ENCODE measurements at regions not wholly inside any gene's neighbourhood (a gene's known extent, or its start where the extent isn't known, plus 50 kb on each side); places are given as distances from the start of the nearest gene placed in this dataset.

GRCh38 chr1:94315552-94316116, 78.2 kb upstream of the ARHGAP29 start:
- H3K27ac ChIP-seq: no peak overlapping the region

DNA sequence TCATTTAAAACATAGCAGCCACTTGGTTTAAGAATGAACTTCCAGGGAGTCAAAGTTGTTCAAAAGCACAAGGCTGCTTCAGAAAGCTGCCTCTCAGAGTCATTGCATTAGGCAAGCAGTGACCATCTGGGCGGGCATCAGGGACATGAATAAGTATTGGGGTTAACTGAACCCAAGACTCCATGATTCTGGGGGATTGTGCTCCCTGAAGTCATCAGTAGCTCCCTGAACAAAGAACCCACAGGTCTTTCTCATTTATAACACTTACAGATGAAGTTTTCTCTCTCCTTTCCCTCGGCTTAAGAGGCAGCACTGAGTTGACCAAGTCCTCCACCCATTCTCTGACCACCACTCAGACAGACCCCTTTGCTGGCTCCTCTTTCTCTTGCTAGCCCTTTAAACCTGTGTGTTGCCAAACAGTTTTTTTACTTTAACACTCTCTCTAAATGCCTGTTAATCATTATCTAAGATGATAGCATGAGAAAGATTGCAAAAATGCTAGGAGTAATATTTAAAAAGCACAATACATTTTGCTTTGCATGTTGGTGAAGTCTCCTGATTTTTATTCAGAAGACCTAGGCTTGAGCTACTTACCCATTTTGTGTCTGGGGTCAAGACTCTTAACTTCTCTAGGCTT, 77.0 kb upstream of the ARHGAP29 start:
- DNase-seq: no peak
- Histone ChIP-seq H3K27ac (no peak overlapping the region), H3K4me1 (no peaks in the 10 kb centered on the region), H3K9me3 (no peaks in the 10 kb centered on the region), H3K9ac (ENCODE audit: low read depth in 2 of 2, low read length in 2 of 2) (no peak overlapping the region), H3K36me3 (no peaks in the 10 kb centered on the region), H3K4me3 (no peak overlapping the region), H3K27me3 (no peaks in the 10 kb centered on the region)
- intact Hi-C loops (cut with DNase I): no loop called here
- TF ChIP-seq, protein P1, sequence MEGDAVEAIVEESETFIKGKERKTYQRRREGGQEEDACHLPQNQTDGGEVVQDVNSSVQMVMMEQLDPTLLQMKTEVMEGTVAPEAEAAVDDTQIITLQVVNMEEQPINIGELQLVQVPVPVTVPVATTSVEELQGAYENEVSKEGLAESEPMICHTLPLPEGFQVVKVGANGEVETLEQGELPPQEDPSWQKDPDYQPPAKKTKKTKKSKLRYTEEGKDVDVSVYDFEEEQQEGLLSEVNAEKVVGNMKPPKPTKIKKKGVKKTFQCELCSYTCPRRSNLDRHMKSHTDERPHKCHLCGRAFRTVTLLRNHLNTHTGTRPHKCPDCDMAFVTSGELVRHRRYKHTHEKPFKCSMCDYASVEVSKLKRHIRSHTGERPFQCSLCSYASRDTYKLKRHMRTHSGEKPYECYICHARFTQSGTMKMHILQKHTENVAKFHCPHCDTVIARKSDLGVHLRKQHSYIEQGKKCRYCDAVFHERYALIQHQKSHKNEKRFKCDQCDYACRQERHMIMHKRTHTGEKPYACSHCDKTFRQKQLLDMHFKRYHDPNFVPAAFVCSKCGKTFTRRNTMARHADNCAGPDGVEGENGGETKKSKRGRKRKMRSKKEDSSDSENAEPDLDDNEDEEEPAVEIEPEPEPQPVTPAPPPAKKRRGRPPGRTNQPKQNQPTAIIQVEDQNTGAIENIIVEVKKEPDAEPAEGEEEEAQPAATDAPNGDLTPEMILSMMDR (IDR thresholded peaks at IDR 0.05): no peak

More at GRCh38 chr1:94315552-94316116, 78.2 kb upstream of the ARHGAP29 start:
- TF ChIP-seq, protein P1 (IDR thresholded peaks at IDR 0.05): no peak
- DNase-seq: no peak
- intact Hi-C loops (cut with DNase I): no loop called here
- H3K9ac ChIP-seq (ENCODE audit: low read depth in 2 of 2, low read length in 2 of 2): no peak overlapping the region
- no peak overlapping the region for H3K4me3 ChIP-seq
- no peaks in the 10 kb centered on the region for H3K4me1 ChIP-seq
- no peaks in the 10 kb centered on the region for H3K27me3 ChIP-seq
- H3K36me3 ChIP-seq: no peaks in the 10 kb centered on the region
- H3K9me3 ChIP-seq: no peaks in the 10 kb centered on the region

- Histone ChIP-seq H3K9me3 (no peaks in the 10 kb centered on the region), H3K4me1 (no peaks in the 10 kb centered on the region), H3K9ac (ENCODE audit: low read depth in 2 of 2, low read length in 2 of 2) (no peak overlapping the region), H3K4me3 (no peak overlapping the region), H3K36me3 (no peaks in the 10 kb centered on the region), H3K27ac (no peak overlapping the region), H3K27me3 (no peaks in the 10 kb centered on the region)
- intact Hi-C loops (cut with DNase I): no loop called here
- TF ChIP-seq, protein P1 (IDR thresholded peaks at IDR 0.05): no peak
- DNase-seq: no peak
Measured at GRCh38 chr1:94310570-94311270, 73.3 kb upstream of the ARHGAP29 start.

DNA sequence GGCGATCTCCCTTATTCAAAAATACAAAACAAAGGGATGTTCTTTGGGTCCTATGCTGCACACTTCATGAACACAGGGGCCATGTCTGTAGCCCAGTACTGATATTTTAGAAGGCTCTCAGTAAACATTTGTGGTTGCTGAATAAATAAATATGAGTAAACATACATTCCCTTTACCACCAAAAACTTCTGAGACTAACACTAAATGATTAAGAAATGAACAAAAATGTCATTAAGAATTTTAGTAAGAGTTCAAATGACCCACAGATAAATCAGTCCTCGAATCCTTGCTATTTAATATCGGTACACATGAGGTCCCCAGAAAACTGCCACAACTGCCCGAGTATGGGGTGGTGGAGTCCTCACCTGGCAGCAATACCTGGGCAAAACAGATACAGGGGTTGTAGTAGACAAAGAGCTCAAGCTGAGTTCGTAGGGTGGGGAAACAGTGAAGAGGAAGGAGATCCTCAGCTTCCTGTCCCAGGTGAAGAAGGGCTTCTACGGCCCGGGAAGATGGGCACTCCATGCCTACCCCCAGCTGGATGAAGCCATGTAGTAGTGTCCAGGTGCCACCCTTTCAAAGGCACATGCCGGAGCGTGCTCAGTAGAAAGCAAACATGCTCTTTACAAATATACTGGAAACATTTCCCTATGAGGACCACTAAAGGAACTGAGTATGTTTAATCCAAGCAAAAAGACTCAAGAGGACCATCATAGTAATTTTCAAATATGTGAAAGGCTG, 72.6 kb upstream of the ARHGAP29 start:
- Histone ChIP-seq H3K9me3 (no peaks in the 10 kb centered on the region), H3K4me3 (no peak overlapping the region), H3K27me3 (no peaks in the 10 kb centered on the region), H3K4me1 (no peaks in the 10 kb centered on the region), H3K27ac (no peak overlapping the region), H3K36me3 (no peaks in the 10 kb centered on the region), H3K9ac (ENCODE audit: low read depth in 2 of 2, low read length in 2 of 2) (no peak overlapping the region)
- DNase-seq: no peak
- intact Hi-C loops (cut with DNase I): no loop called here
- TF ChIP-seq, protein P1 (IDR thresholded peaks at IDR 0.05): no peak

DNA sequence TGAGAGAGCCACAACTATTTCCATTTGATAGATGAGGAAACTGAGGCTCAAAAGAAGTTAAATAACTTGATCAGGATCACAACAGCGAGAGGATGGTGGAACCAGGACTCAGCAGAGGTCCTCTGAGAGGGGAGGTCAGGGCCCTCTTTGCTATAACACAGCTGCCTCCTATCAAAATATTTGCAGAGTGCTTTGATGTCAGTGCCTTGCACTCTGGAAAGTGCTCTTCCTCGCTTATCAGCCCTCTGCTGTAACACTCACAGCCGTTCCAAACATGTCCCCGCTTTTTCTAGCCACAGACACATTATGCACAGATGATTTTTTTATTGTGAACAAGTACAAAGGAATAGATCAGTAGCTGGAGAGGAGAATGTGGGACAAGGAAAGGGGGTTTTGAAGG, 71.8 kb upstream of the ARHGAP29 start:
- H3K9me3 ChIP-seq: no peaks in the 10 kb centered on the region
- no peak overlapping the region for H3K9ac ChIP-seq (ENCODE audit: low read depth in 2 of 2, low read length in 2 of 2)
- H3K4me1 ChIP-seq: no peaks in the 10 kb centered on the region
- no peak for DNase-seq
- H3K27me3 ChIP-seq: no peaks in the 10 kb centered on the region
- no peak overlapping the region for H3K4me3 ChIP-seq
- no peak overlapping the region for H3K27ac ChIP-seq
- TF ChIP-seq, protein P1 (IDR thresholded peaks at IDR 0.05): no peak
- intact Hi-C loops (cut with DNase I): no loop called here
- H3K36me3 ChIP-seq: no peaks in the 10 kb centered on the region
